Upper lobe of right lung (tissue), 1 donor: ENCODE measurements at regions not wholly inside any gene's neighbourhood (a gene's known extent, or its start where the extent isn't known, plus 50 kb on each side); places are given as distances from the start of the nearest gene placed in this dataset.
A peak's percentile ranks its signal among the peaks of the same experiment; 100 is the strongest.

Source experiments
- ATAC-seq: fragments of 200-7000 bp; cut with Tn5 transposase; one replicate; pipeline ENCODE4 v1.9.1; 2020; ENCODE audit warnings: mild to moderate bottlenecking, moderate library complexity
- DNase-seq: peaks from one replicate; pipeline ENCODE4 v3.0.0-alpha.2; 2020
- H3K27ac ChIP-seq: fragments of 200-600 bp; one replicate; pipeline ENCODE4 v1.8.0; 2022
- H3K27me3 ChIP-seq: fragments of 200-600 bp; one replicate; pipeline ENCODE4 v1.8.0; 2022; ENCODE audit warnings: mild to moderate bottlenecking
- H3K36me3 ChIP-seq: fragments of 200-600 bp; one replicate; pipeline ENCODE4 v1.8.0; 2022
- H3K4me1 ChIP-seq: fragments of 200-600 bp; one replicate; pipeline ENCODE4 v1.8.0; 2022
- H3K4me3 ChIP-seq: fragments of 200-600 bp; one replicate; pipeline ENCODE4 v1.8.0; 2022; ENCODE audit warnings: mild to moderate bottlenecking
- H3K9me3 ChIP-seq: fragments of 200-600 bp; one replicate; pipeline ENCODE4 v1.8.0; 2022
- intact Hi-C: fragments of 100-400 bp; cut with DNase I; formaldehyde crosslinking; loops from one replicate; pipeline ENCODE4 v1.11.0; 2022
- TF ChIP-seq, protein P1 (sequence below): fragments of 200-600 bp; IDR thresholded peaks from one replicate; pipeline ENCODE4 v1.8.0; 2022; ENCODE audit warnings: antibody characterized with exemption
- donor health status: DM: no; HTN: yes; CAD: no; lungs with severe emphysema.

DNA sequence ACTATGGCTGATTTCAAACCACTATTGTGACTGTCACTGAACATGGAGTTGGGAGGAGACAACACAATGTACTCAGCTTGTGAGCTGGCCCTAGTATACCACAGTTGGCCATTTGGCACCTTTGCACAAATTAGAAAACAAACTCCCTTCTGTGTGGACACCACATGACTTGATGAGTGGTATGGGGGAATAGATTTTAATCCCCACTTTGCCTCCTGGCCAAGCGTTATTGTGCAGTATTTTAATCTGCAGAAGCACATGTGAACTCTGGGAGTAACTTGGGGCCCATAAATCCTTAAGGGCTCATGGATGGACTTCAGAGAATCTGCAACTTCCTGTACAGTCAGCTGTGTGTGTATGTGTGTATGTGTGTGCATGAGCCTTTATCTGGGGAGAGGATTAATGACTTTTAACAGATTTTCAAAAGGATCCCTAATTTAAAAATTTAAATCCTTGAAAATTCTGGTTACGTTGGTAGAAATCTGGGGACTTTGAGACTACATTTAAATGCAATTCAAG is 105.0 kb upstream of the PAQR3 start:
- Histone ChIP-seq H3K36me3 (no peaks in the 10 kb centered on the region), H3K4me1 (no peaks in the 10 kb centered on the region), H3K27me3 (no peaks in the 10 kb centered on the region), H3K4me3 (no peak overlapping the region), H3K9me3 (no peaks in the 10 kb centered on the region), H3K27ac (no peak overlapping the region)
- TF ChIP-seq, protein P1, sequence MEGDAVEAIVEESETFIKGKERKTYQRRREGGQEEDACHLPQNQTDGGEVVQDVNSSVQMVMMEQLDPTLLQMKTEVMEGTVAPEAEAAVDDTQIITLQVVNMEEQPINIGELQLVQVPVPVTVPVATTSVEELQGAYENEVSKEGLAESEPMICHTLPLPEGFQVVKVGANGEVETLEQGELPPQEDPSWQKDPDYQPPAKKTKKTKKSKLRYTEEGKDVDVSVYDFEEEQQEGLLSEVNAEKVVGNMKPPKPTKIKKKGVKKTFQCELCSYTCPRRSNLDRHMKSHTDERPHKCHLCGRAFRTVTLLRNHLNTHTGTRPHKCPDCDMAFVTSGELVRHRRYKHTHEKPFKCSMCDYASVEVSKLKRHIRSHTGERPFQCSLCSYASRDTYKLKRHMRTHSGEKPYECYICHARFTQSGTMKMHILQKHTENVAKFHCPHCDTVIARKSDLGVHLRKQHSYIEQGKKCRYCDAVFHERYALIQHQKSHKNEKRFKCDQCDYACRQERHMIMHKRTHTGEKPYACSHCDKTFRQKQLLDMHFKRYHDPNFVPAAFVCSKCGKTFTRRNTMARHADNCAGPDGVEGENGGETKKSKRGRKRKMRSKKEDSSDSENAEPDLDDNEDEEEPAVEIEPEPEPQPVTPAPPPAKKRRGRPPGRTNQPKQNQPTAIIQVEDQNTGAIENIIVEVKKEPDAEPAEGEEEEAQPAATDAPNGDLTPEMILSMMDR, result no peak
- ATAC-seq (no peak), DNase-seq (no peak)
- intact Hi-C loops, result no loop called here

DNA sequence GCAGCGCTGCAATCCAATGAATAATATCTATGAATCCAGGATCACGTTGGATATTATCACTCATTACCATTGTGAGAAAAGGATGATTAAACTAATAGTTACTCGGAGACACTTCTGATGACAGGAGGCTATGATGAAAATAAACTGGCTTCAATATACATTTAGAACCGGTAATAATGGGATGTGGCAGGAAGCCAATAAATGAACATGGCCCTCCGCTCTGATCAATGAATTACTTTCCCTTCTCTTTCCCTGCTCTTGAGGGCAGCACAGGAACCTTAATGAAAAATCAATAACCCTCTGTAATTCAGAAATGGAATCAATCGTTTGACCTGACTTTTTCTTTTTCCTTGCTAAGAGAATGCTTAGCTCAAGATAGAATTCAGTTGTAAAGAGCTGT is 103.9 kb upstream of the PAQR3 start:
- TF ChIP-seq, protein P1, result no peak
- Histone ChIP-seq H3K27me3 (no peaks in the 10 kb centered on the region), H3K36me3 (no peaks in the 10 kb centered on the region), H3K4me3 (no peak overlapping the region), H3K9me3 (no peaks in the 10 kb centered on the region), H3K4me1 (no peaks in the 10 kb centered on the region), H3K27ac (no peak overlapping the region)
- no peak for DNase-seq
- no peak for ATAC-seq
- intact Hi-C loops, result no loop called here

DNA sequence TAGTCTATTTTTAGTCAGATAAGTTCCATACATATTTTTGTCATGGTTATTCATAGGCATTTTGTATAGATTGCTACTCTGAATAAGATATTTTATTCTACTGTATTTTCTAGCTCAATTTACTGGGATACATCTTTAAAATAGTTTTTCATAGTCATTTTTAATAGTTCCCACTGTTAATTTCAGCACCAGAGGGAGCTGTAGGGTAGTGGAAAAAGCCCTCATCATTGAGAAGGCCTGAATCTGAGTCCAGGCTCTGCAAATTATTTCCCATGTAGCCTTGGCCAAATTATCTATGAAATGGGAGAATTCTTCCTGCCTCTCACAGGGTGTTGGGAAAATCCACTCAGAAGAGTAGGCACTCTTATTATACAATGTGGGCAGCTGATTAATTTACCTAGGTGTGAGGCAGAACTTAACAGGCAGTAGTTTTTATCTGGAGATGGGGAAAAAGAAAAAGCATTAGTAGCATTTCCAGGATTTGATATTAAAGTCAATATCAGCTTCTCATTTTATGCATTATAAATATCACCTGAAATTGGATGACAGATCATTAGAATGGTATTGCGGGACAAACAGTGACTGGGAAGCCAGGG is 102.9 kb upstream of the PAQR3 start:
- ATAC-seq, result peak; percentile 42
- DNase-seq, result no peak
- TF ChIP-seq, protein P1, result peak; percentile 49
- H3K27ac ChIP-seq, result no peak overlapping the region
- no peak overlapping the region for H3K4me3 ChIP-seq
- no peaks in the 10 kb centered on the region for H3K9me3 ChIP-seq
- intact Hi-C loops, result no loop called here
- no peaks in the 10 kb centered on the region for H3K27me3 ChIP-seq
- H3K4me1 ChIP-seq, result no peaks in the 10 kb centered on the region
- H3K36me3 ChIP-seq, result no peaks in the 10 kb centered on the region

DNA sequence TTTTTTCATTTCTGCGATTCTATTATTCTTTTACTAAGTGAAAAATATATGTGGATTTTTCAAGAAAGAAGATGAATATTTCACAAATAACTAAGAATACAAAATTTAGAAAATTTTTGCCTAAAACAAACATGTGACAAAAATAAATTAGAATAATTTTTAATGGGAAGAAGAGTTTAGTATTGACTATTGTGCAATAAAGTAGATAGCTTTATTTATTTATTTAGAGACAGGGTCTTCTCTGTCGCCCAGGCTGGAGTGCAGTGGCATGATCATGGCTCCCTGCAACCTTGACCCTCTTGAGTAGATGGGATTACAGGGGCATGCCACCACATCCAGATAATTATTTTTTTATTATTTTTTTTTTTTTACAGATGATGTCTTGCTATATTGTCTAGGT is 95.3 kb upstream of the PAQR3 start:
- ATAC-seq (no peak), DNase-seq (no peak)
- Histone ChIP-seq H3K4me1 (no peaks in the 10 kb centered on the region), H3K27me3 (no peaks in the 10 kb centered on the region), H3K4me3 (no peak overlapping the region), H3K27ac (no peak overlapping the region), H3K9me3 (no peaks in the 10 kb centered on the region), H3K36me3 (no peaks in the 10 kb centered on the region)
- TF ChIP-seq, protein P1, result no peak
- intact Hi-C loops, result no loop called here

DNA sequence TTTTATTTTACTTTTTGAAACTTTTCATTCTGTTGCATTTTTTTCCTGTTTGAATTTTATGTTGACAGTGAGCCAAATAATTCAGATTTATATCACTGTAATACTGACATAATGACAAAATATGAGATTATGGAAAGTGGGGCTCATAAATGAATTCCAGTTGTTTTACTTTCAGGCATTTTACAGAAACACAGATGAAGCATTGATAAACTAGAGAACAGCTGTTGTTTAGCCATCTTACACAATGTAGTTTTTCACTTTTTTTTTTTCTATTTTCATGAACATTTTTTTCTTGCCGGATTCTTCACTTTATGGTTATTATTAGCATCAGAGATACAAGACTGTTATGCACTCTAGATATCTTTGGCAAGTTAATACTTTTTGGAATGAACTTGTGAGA is 91.7 kb upstream of the PAQR3 start:
- TF ChIP-seq, protein P1, result no peak
- intact Hi-C loops, result no loop called here

DNA sequence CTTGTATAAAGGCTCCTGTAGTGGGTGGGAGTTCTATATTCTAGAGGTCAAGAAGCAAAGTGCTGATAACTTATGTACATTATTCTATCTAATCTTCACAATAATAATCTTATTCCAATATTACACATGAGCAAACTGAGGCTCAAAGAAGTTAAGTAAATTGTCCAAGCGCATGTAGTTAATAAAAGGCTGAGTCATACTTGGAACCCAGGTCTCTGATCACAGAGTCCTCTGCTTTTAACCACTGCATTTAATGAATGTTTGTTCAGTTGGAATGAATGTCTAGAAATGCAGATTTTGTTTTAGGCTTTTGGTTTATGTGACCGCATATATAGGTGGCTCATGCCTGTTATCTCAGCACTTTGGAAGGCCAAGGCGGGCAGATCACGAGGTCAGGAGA is 88.4 kb upstream of the PAQR3 start:
- Histone ChIP-seq H3K27me3 (no peaks in the 10 kb centered on the region), H3K36me3 (no peaks in the 10 kb centered on the region), H3K4me1 (no peaks in the 10 kb centered on the region), H3K4me3 (no peak overlapping the region), H3K9me3 (no peaks in the 10 kb centered on the region), H3K27ac (no peak overlapping the region)
- no peak for DNase-seq
- no peak for ATAC-seq
- TF ChIP-seq, protein P1, result no peak
- intact Hi-C loops, result no loop called here

More for the DNA sequence above, 91.7 kb upstream of the PAQR3 start:
- no peaks in the 10 kb centered on the region for H3K4me1 ChIP-seq
- no peaks in the 10 kb centered on the region for H3K9me3 ChIP-seq
- no peaks in the 10 kb centered on the region for H3K36me3 ChIP-seq
- H3K4me3 ChIP-seq, result no peak overlapping the region
- H3K27ac ChIP-seq, result no peak overlapping the region
- H3K27me3 ChIP-seq, result no peaks in the 10 kb centered on the region
- ATAC-seq (no peak), DNase-seq (no peak)
